Activated CD4-positive, alpha-beta T cell treated with anti-CD3 and anti-CD28 coated beads, Interleukin-10, Interleukin-2, amounts not matched to agents 100 ng/mL and 50 ng/mL, durations not matched to agents 16 hours and 8 hours (primary cell): ENCODE measurements at regions not wholly inside any gene's neighbourhood (a gene's known extent, or its start where the extent isn't known, plus 50 kb on each side); places are given as distances from the start of the nearest gene placed in this dataset.
A peak's percentile ranks its signal among the peaks of the same experiment; 100 is the strongest.

Experiments used
- DNase-seq: peaks from one replicate; pipeline ENCODE4 v3.0.0-alpha.2; 2020

GRCh38 chr14:34208532-34208931 lies 253.5 kb downstream of the SPTSSA start:
- no peak for DNase-seq

- no peak for DNase-seq
Observed at GRCh38 chr14:34205799-34206198, 254.9 kb upstream of the EGLN3 start.

- DNase-seq = no peak
Observed at GRCh38 chr14:34204774-34205173, 253.9 kb upstream of the EGLN3 start.

GRCh38 chr14:34203251-34203722 lies 252.4 kb upstream of the EGLN3 start:
- no peak for DNase-seq

- DNase-seq = peak; percentile 26
Observed at GRCh38 chr14:34201909-34202637, 251.2 kb upstream of the EGLN3 start.

GRCh38 chr14:34199585-34199984 lies 248.7 kb upstream of the EGLN3 start:
- peak; percentile 68 for DNase-seq

GRCh38 chr14:34198096-34198495 lies 247.2 kb upstream of the EGLN3 start:
- no peak for DNase-seq

GRCh38 chr14:34195964-34196363 lies 245.1 kb upstream of the EGLN3 start:
- no peak for DNase-seq

- DNase-seq = no peak
Observed at GRCh38 chr14:34190717-34191116, 239.8 kb upstream of the EGLN3 start.

GRCh38 chr14:34189866-34190265 lies 239.0 kb upstream of the EGLN3 start:
- no peak for DNase-seq

- DNase-seq = no peak
Observed at GRCh38 chr14:34187519-34188044, 236.7 kb upstream of the EGLN3 start.

- DNase-seq = no peak
Observed at GRCh38 chr14:34187061-34187460, 236.2 kb upstream of the EGLN3 start.

GRCh38 chr14:34184126-34184525 lies 233.3 kb upstream of the EGLN3 start:
- DNase-seq = no peak

GRCh38 chr14:34183478-34183877 lies 232.6 kb upstream of the EGLN3 start:
- DNase-seq = no peak

- DNase-seq = no peak
Observed at GRCh38 chr14:34181338-34181737, 230.5 kb upstream of the EGLN3 start.

GRCh38 chr14:34180869-34181268 lies 230.0 kb upstream of the EGLN3 start:
- no peak for DNase-seq

- DNase-seq = no peak
Observed at GRCh38 chr14:34180434-34180833, 229.6 kb upstream of the EGLN3 start.

GRCh38 chr14:34179727-34180126 lies 228.9 kb upstream of the EGLN3 start:
- DNase-seq = no peak

- DNase-seq = no peak
Observed at GRCh38 chr14:34177466-34177865, 226.6 kb upstream of the EGLN3 start.

- DNase-seq = no peak
Observed at GRCh38 chr14:34175574-34175973, 224.7 kb upstream of the EGLN3 start.

- no peak for DNase-seq
Observed at GRCh38 chr14:34174973-34175372, 224.1 kb upstream of the EGLN3 start.

- DNase-seq = no peak
Observed at GRCh38 chr14:34173916-34174315, 223.0 kb upstream of the EGLN3 start.

- DNase-seq = no peak
Observed at GRCh38 chr14:34172550-34173368, 221.9 kb upstream of the EGLN3 start.

GRCh38 chr14:34172173-34172451 lies 221.2 kb upstream of the EGLN3 start:
- DNase-seq = no peak
